ENCODE measurements at regions not wholly inside any gene's neighbourhood (a gene's known extent, or its start where the extent isn't known, plus 50 kb on each side); places are given as distances from the start of the nearest gene placed in this dataset.

- TF ChIP-seq CTCF (IDR thresholded peaks at IDR 0.05 in 4 of 5, conservative IDR thresholded peaks at IDR 0.05 in 1 of 5): no peak
- no peak for TF ChIP-seq POLR2A (IDR thresholded peaks at IDR 0.05)
Observed at GRCh38 chr20:50385733-50386640, 124.2 kb upstream of the PTPN1 start.

Data from gastrocnemius medialis (tissue), 4 donors.